ENCODE measurements at regions not wholly inside any gene's neighbourhood (a gene's known extent, or its start where the extent isn't known, plus 50 kb on each side); places are given as distances from the start of the nearest gene placed in this dataset.

DNA sequence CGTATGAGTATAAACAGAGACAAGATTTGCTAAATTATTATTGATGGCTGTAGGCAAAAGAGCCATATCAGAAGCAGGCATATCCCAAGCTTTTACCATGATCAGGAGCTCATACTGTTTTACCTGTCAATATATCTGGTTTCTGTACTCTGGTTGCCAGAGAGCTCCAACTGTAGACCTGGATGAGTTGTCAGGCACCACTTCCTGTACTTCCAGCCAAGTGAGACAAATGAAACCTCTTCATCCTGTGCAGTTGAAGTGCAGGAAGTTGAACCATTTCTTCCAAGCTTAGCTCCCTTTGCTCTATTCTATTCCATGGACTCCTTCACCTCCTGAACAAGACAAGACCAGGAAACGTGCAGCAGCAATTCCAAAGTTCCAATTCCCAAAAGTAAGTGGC is 115.6 kb downstream of the ZNF281 start:
- WGBS, 5 donors = 66 to 78% (median 72%) methylated on average over 2 of the region's 2 CpGs

DNA sequence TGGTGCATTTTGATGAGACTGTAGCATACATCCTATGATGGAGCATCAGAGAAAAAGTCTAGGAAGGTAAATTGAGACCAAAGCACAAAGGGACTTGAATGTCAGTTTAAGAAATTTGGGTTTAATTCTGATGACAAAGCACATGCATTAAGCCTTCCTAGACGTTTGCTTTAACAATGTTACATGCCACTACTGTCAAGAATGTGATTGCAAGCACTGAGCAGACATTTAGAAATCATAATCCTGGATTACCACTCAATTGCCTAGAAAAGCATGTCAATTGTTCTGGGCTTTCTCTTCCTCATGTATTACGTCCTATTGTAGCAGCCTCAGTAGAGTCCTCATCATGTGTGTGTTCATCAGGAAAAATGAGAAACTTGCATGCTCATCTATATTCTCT is 117.1 kb downstream of the ZNF281 start:
- intact Hi-C loops (cut with DNase I; ENCODE audit: low total_unique reads) = no loop called here
- H3K27me3 ChIP-seq (replicated peaks in 1 of 7) = no peaks in the 10 kb centered on the region
- no peak overlapping the region for H3K4me3 ChIP-seq
- H3K27ac ChIP-seq = no peak overlapping the region
- no peaks in the 10 kb centered on the region for H3K36me3 ChIP-seq
- TF ChIP-seq, protein P1, sequence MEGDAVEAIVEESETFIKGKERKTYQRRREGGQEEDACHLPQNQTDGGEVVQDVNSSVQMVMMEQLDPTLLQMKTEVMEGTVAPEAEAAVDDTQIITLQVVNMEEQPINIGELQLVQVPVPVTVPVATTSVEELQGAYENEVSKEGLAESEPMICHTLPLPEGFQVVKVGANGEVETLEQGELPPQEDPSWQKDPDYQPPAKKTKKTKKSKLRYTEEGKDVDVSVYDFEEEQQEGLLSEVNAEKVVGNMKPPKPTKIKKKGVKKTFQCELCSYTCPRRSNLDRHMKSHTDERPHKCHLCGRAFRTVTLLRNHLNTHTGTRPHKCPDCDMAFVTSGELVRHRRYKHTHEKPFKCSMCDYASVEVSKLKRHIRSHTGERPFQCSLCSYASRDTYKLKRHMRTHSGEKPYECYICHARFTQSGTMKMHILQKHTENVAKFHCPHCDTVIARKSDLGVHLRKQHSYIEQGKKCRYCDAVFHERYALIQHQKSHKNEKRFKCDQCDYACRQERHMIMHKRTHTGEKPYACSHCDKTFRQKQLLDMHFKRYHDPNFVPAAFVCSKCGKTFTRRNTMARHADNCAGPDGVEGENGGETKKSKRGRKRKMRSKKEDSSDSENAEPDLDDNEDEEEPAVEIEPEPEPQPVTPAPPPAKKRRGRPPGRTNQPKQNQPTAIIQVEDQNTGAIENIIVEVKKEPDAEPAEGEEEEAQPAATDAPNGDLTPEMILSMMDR (IDR thresholded peaks at IDR 0.05 in 8 of 11, conservative IDR thresholded peaks at IDR 0.05 in 3 of 11) = no peak
- no peak for TF ChIP-seq POLR2A (IDR thresholded peaks at IDR 0.05)
- no peak for TF ChIP-seq POLR2AphosphoS5 (IDR thresholded peaks at IDR 0.05)
- DNase-seq = no peak
- H3K4me1 ChIP-seq = no peaks in the 10 kb centered on the region
- no peaks in the 10 kb centered on the region for H3K9me3 ChIP-seq
- WGBS, 5 donors = 62 to 76% (median 67%) methylated on average over 2 of the region's 2 CpGs

More for the DNA sequence above, 115.6 kb downstream of the ZNF281 start:
- no peaks in the 10 kb centered on the region for H3K9me3 ChIP-seq
- H3K27ac ChIP-seq = no peak overlapping the region
- intact Hi-C loops (cut with DNase I; ENCODE audit: low total_unique reads) = no loop called here
- no peak overlapping the region for H3K4me3 ChIP-seq
- H3K4me1 ChIP-seq = no peaks in the 10 kb centered on the region
- H3K27me3 ChIP-seq (replicated peaks in 1 of 7) = no peaks in the 10 kb centered on the region
- H3K36me3 ChIP-seq = no peaks in the 10 kb centered on the region
- DNase-seq = no peak
- TF ChIP-seq POLR2AphosphoS5 (IDR thresholded peaks at IDR 0.05) = no peak

DNA sequence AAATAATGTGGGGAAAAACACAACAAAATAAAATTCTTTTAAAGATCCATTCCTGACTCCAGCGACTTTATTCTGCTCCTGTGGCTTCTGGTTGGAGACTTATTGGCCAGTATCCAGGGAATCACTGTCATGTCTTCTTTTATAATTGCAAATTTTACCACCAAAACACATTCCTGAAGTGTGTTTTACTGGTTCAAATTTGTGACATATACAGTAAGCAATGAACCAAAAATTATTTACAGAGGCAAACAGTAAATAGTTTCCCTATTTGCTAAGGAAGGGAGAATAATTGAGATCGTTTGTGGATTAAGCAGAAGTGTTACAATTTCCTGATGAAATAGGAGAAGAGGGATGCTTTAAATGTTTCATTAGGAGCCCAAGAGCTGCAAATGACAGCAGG is 118.7 kb downstream of the ZNF281 start:
- WGBS, 5 donors = 59 to 79% (median 62%) methylated on average over 2 of the region's 2 CpGs
- Histone ChIP-seq H3K27ac (no peak overlapping the region), H3K4me3 (no peak overlapping the region), H3K9me3 (no peaks in the 10 kb centered on the region), H3K4me1 (peaks cover 0 to 8% (median 0%) of the 10 kb centered on the region in 6 donors), H3K36me3 (no peaks in the 10 kb centered on the region), H3K27me3 (replicated peaks in 1 of 7) (no peaks in the 10 kb centered on the region)
- no peak for TF ChIP-seq POLR2A (IDR thresholded peaks at IDR 0.05)
- TF ChIP-seq POLR2AphosphoS5 (IDR thresholded peaks at IDR 0.05) = no peak
- TF ChIP-seq, protein P1 (IDR thresholded peaks at IDR 0.05 in 8 of 11, conservative IDR thresholded peaks at IDR 0.05 in 3 of 11) = no peak
- DNase-seq = no peak
- intact Hi-C loops (cut with DNase I; ENCODE audit: low total_unique reads) = no loop called here

DNA sequence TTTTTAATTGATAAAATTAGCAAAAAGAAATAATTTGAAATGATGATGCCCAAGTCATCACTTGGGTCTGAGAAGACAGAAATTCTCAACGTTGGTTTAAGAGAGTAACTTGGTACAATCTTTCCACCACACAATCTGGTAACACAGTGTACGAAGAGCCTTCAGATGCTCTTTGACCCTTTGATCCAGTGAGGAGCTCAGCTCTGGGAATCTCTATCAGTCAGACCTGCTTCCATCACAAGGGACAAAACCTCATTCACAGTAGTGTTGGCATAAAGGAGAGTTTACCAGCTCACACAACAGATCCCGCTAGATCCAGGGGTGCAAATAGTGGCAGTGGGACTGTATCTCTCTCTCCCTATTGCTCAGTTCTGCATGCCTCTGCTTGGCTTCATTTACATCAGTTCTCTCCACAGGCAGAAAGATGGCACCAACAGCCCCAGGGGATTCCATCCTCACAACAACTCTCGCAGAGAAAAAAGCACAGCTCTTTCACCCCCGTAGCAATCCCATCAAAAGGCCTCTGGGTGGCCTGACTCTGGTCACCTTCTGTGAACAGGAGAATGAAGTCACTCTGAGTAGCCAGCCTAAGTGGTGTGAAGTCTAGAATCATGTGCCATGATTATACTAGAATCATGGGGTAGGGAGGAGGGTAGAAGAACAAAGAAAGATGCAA is 119.7 kb downstream of the ZNF281 start:
- WGBS, 5 donors = 62 to 81% (median 71%) methylated on average over 5 of the region's 5 CpGs
- peaks cover 0 to 15% (median 0%) of the 10 kb centered on the region in 6 donors for H3K4me1 ChIP-seq
- intact Hi-C loops (cut with DNase I; ENCODE audit: low total_unique reads) = no loop called here
- no peak for DNase-seq
- H3K27me3 ChIP-seq (replicated peaks in 1 of 7) = no peaks in the 10 kb centered on the region
- H3K27ac ChIP-seq = no peak overlapping the region
- H3K9me3 ChIP-seq = no peaks in the 10 kb centered on the region
- no peaks in the 10 kb centered on the region for H3K36me3 ChIP-seq
- TF ChIP-seq POLR2A (IDR thresholded peaks at IDR 0.05) (no peak), POLR2AphosphoS5 (IDR thresholded peaks at IDR 0.05) (no peak)
- TF ChIP-seq, protein P1 (IDR thresholded peaks at IDR 0.05 in 8 of 11, conservative IDR thresholded peaks at IDR 0.05 in 3 of 11) = no peak
- no peak overlapping the region for H3K4me3 ChIP-seq
